HG03442 (cell line): ENCODE measurements at regions not wholly inside any gene's neighbourhood (a gene's known extent, or its start where the extent isn't known, plus 50 kb on each side); places are given as distances from the start of the nearest gene placed in this dataset.
"Not testable (repeated sequence)": the region's sequence is repeated elsewhere in the genome, so short reads cannot be mapped to it uniquely, and the experiment has no call there.

Experiments
- ATAC-seq: cut with Tn5 transposase; IDR thresholded peaks from one replicate; pipeline ENCODE4 v1.9.1; 2021; ENCODE audit warnings: mild to moderate bottlenecking, moderate library complexity; ENCODE audit not compliant: unreplicated experiment

DNA sequence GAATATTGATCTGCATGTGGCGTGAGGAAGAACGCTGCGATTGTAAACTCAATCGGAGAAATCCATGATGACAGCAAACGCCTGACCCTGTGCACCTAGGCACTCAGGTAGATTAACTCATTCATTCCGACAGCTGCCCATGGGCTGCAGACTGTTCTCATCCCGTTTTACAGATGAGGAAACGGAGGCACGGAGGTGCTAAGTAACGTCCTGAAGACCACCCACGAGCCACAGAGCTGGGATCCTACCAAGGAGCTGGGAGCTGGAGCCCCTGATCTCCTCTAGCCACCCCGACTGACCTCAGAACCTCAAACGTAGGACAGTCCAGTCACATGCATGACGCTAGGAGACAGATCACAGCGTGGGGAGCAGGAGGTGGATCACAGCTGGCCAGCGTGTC is 1092.7 kb downstream of the BRD1 start:
- no peak for ATAC-seq

DNA sequence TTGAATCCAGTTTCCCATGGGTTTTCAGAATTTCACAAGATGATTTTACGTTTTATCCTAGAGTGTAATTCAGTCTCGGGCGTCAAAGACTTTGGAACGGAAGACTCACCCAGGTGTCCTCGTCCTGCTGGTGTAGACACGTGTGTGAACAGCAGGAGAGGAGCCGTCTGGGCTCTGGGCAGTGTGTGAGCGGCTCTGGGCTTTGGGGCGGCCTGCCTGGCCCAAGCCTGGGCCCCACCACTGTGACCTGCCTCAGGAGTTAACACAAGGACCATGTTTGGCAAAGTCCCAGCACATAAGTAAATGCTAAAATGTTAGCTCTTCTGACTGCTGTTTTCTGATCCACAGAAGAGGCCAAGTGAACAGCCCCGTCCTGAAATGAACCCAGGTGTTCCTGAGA is 1093.3 kb downstream of the BRD1 start:
- ATAC-seq, result no peak

- ATAC-seq, result no peak
Observed at GRCh38 chr22:48729499-48730171, 1098.0 kb downstream of the BRD1 start.

- no peak for ATAC-seq
Observed at GRCh38 chr22:48727454-48728058, 1100.1 kb downstream of the BRD1 start.

- no peak for ATAC-seq
Observed at GRCh38 chr22:48724899-48725298, 1102.8 kb downstream of the BRD1 start.

GRCh38 chr22:48722661-48723060 is 1105.0 kb downstream of the BRD1 start:
- ATAC-seq, result no peak

GRCh38 chr22:48721395-48721669 is 1106.3 kb downstream of the BRD1 start:
- ATAC-seq, result no peak

DNA sequence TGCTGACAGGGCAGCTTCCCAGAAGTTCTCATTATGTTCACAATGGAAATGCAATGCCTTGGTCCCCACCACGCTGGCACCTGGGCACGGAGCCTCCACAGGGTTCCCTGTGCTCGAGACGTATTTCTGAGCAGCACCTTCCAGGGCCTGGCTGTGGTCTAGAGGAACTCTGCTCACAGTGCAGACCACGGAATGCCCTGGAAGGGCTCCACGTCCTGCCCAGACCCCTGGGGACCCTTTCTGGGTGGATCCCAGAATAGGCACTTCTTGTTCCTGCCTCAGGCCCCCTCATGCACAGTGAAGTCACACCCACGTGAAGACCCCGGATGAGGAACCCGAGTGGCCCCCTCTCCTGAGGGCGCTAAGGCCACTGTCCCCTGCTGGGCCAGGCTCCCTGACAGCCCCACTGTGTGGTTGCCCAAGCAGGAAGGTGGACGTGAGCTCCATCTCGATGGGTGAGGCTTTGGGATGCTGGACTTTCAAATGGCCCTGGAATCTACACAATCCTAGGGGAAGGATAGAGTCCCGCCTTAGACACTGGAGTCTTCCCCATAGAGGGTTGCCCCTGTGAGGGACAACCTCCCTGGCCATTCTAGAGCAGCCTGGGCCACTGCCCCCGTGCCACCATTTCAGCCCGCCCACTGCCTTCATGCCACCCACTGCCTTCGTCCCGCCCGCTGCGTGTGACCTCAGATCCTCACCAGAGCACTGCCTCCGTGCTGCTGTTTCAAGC is 1106.8 kb downstream of the BRD1 start:
- ATAC-seq, result no peak

GRCh38 chr22:48719978-48720661 is 1107.6 kb downstream of the BRD1 start:
- ATAC-seq, result no peak

DNA sequence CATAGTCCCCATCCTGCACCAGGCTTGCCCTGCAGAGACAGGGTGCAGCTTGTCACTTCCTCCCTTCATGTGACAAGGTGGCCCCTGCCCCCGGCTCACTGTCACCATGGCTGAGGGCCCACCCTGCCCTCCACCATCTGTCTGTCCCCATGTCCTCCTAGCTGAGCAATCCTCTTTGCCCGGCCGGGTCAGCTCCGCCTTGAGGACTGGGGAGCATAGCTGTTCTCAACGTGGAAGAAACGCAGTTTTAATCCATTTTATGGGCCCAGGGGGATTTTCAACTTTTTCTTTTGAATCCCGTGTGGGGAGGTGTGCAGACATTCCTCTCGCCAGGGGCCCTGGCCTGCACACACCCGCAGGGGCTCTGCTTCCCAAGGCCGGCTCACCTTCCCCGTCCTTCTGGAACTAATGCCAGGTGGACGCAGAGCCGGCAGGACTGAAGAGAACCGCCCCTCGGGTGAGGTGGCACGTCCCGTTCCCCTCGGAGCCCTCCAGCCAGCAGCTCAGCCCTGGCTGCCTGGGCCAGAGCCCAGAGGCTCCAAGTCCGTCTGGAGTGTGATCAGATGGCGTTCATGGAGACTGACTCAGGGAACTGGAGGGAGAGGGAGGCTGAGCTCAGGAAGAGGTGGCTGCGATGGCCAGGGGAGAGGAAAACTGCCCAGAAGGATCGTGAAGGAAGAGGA is 1108.7 kb downstream of the BRD1 start:
- ATAC-seq, result no peak

DNA sequence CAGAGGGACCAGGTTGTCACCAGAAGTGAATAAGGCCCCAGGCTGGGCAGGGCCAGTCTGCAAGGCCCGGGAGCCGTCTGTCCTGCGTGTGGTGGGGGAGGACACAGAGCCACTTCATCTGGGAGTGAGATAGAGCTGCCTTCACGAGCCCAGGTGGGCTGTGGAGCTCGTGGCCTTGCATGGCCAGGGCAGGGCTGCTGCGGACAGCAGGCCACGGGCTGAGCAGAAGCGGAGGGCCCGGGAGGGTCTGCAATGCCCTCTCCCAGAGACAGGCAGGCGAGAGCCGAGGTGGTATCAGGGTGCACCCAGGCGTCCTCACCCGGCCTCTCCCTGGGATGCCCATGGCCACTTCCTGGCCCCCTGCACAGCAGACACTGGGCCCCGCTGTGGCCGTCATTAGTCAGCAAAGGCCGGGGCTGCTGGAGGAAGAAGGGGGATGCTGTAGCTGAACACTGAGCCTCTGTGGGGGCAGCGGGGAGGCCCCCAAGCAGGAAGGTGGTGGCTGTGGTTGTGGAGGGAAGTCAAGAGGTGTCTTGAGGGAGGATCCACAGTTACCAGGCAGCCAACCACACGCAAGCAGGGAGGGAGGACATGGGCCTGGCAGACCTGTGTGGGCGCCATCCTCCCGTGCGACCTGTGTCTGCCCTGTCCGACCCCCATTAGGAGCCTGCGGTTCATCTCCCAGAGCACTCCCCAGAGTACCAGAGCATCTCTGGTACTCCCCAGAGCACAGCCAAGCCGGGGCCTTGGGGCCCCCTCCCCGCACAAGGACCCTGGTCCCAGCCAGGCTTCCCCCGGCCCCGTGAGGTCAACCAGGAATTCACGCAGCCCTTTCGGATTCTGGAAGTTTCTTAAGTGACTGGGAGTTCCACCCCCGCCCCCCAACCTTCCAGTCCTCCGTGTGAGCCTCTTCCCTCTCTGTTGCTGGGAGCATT is 1109.5 kb downstream of the BRD1 start:
- ATAC-seq, result no peak

DNA sequence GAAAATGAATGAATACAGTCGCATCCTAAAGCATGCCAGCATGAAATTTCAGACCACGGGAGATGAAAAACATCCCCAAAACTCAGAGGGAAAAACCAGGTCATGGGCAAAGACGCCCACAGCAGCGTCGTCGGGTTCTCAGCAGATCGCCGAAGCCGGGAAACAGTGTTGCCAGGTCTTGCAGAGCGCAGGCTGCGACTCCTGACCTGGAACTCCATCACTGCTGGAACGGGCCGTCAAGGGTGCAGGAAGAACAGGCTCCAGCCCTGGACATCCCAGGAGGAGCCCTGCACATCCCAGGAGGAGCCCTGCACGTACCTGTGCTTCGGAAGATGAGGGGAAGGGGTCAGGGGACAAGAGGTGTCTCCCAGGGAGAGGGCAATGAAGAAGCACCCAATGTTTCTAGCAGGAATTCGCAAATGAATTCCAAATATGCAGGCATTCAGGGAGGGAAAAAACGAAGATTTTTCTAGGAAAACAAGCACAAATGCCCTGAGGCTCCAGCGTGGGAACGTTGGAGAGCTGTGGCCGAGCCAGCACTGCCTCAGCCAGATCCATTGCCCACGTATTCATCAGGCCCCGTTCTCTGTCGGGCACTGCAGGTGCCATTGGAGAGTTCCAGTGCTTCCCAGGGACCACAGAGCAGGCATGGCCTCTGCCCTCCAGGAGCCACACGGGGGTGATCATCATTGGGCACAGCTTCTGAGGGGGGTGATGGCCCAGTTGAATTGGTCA is 1110.4 kb downstream of the BRD1 start:
- no peak for ATAC-seq

DNA sequence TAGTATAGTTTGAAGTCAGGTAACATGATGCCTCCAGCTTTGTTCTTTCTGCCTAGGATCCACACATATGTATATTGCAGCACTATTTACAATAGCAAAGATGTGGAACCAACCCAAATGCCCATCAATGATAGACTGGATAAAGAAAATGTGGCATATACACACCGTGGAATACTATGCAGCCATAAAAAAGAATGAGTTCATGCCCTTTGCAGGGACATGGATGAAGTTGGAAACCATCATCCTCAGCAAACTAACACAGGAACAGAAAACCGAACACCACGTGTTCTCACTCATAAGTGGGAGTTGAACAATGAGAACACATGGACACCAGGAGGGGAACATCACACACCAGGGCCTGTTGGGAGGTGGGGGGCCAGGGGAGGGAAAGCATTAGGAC is 1111.5 kb downstream of the BRD1 start:
- not testable (repeated sequence) for ATAC-seq

- no peak for ATAC-seq
Observed at GRCh38 chr22:48715511-48715910, 1112.2 kb downstream of the BRD1 start.

DNA sequence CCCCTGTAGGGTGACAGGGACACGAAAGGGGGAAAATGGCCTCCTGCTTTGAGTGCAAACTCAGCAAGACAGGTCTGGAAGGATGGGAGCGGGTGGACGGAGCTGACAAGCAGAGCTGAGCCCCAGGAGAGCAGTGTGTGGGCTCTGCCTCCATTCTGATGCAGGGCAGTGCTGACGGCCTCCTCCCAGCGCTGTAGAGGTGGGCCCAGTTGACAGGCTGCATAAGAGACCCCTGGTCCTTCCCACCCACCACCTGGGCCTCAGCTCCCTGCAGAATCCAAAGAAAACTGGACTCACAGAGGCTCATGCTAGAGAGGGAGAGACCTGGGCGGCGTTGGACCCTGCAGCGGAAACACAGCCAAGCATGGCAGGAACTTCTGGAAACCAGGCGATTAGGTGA is 1113.4 kb downstream of the BRD1 start:
- no peak for ATAC-seq

DNA sequence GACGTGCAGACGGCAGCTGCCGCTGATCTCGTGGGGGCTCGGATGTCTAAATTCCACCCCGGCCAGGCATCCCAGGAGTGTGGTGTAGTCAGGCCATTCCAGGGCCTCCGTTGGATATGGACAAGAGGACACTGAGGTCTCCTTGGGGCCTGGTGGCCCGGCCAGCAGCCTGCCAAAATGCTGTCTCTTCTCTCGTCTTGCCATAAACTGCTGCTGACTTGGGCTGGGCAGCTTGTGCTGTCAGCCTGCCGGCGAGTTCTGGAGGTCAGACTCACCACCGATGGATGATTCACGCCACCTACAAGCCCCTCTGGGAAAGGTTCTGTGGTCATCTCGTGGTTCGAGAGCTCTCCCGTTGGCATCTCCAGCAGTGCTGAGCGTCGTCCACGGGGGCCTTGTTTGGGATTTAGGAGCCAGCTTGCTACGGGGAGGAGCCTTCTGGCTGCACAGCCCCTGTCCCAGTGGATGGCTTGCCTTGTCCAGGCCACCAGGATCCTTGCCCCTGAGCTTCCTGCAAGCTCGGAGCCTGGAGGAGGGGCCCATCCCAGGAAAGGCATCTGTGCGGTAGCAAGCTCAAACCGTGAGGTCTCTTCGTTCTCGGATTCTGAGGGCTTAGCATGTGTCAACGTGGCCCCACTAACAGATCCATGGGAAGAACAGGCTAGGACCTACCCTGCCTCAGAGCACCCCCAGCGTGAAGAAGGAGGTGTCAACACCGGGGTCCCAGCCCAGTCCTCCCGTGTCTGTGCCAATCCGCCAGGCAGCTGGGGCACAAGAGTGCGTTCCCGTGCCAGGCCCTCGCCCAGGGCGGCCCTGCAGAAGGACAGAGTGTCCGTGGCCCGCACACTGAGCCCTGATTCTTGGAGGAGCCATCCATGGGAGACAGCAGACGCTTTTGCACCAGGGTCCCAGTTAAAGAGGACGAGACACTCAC is 1114.1 kb downstream of the BRD1 start:
- ATAC-seq, result no peak

- no peak for ATAC-seq
Observed at GRCh38 chr22:48712558-48713271, 1115.0 kb downstream of the BRD1 start.

DNA sequence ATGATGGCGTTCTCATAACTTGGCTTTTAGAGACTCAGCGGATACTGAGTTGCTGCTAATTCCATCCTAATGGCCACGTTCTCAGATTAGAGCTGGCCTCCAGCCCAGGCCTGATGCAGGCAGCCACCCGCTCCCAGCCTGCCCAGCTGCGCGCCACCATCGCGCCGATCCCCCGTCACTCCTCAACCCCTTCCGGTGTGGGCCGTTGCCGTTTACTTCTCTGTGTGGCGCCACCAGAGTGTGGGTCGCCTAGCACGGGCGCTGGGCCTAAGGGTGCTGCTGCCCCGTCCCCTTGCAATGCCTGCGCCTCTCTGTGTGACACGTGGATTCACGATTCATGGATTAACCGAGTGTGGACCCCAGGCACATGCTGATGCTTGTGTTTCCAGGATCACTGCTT is 1116.0 kb downstream of the BRD1 start:
- no peak for ATAC-seq
